Keratinocyte (primary cell): ENCODE measurements at regions not wholly inside any gene's neighbourhood (a gene's known extent, or its start where the extent isn't known, plus 50 kb on each side); places are given as distances from the start of the nearest gene placed in this dataset.

Source experiments
- DNase-seq: peaks from one replicate; pipeline ENCODE4 v3.0.0-alpha.2; 2011; ENCODE audit warnings: low read depth, missing footprints, low spot score
- FAIRE-seq: peaks from 2 replicates; lab custom pipeline; 2011; peaks lifted over from hg19 to GRCh38; lab: Jason Lieb, UNC
- H2AFZ ChIP-seq: 2 replicates; pipeline ENCODE4 v1.6.0; 2012; ENCODE audit warnings: low read length, control low read depth, inconsistent platforms; ENCODE audit not compliant: control insufficient read depth
- H3K27ac ChIP-seq: 2 replicates; pipeline ENCODE4 v1.5.1; 2011; ENCODE audit warnings: low read length; ENCODE audit not compliant: control insufficient read depth, insufficient read depth
- H3K27me3 ChIP-seq: 3 replicates; pipeline ENCODE4 v1.6.0; 2011; ENCODE audit warnings: low read length; ENCODE audit not compliant: control insufficient read depth, insufficient read depth; ENCODE audit errors: extremely low read depth
- H3K36me3 ChIP-seq, 2 experiments: 2 replicates in 1 of 2; 3 replicates in 1 of 2; pipeline ENCODE4 v1.5.1; 2011; ENCODE audit warnings: low read length in 2 of 2, mild to moderate bottlenecking in 1 of 2; ENCODE audit not compliant: control insufficient read depth in 2 of 2, insufficient read depth in 2 of 2; ENCODE audit errors: extremely low read depth in 1 of 2
- H3K4me1 ChIP-seq: 3 replicates; pipeline ENCODE4 v1.5.1; 2011; ENCODE audit warnings: low read length; ENCODE audit not compliant: control insufficient read depth, insufficient read depth; ENCODE audit errors: extremely low read depth
- H3K4me2 ChIP-seq: 3 replicates; pipeline ENCODE4 v1.6.0; 2011; ENCODE audit warnings: low read depth, low read length; ENCODE audit not compliant: control insufficient read depth, insufficient read depth; ENCODE audit errors: extremely low read depth
- H3K4me3 ChIP-seq, 3 experiments: fragments of 200-600 bp in 1 of 3; sonication (generic) in 1 of 3; 2 replicates in 2 of 3; 3 replicates in 1 of 3; pipeline ENCODE4 v1.5.1; 2011 to 2016; ENCODE audit warnings: low read length in 3 of 3, mild to moderate bottlenecking in 3 of 3, control low read depth in 2 of 3, inconsistent platforms in 1 of 3, low read depth in 1 of 3, mixed read lengths in 1 of 3, mixed run types in 1 of 3, moderate library complexity in 1 of 3; ENCODE audit not compliant: control insufficient read depth in 2 of 3, insufficient read depth in 2 of 3; ENCODE audit errors: extremely low read depth in 1 of 3
- H3K79me2 ChIP-seq: 2 replicates; pipeline ENCODE4 v1.6.0; 2012; ENCODE audit warnings: low read length; ENCODE audit not compliant: control insufficient read depth, insufficient read depth
- H3K9ac ChIP-seq: 3 replicates; pipeline ENCODE4 v1.6.0; 2011; ENCODE audit warnings: low read length; ENCODE audit not compliant: control insufficient read depth, insufficient read depth; ENCODE audit errors: extremely low read depth
- H3K9me1 ChIP-seq: 3 replicates; pipeline ENCODE4 v1.6.0; 2011; ENCODE audit warnings: low read length; ENCODE audit not compliant: control insufficient read depth, insufficient read depth; ENCODE audit errors: extremely low read depth
- H3K9me3 ChIP-seq: 2 replicates; pipeline ENCODE4 v1.5.1; 2012; ENCODE audit warnings: low read depth, low read length; ENCODE audit not compliant: control insufficient read depth
- H4K20me1 ChIP-seq: 3 replicates; pipeline ENCODE4 v1.6.0; 2011; ENCODE audit warnings: low read length; ENCODE audit not compliant: control insufficient read depth, insufficient read depth; ENCODE audit errors: extremely low read depth
- EZH2 ChIP-seq: IDR thresholded peaks from one replicate; pipeline ENCODE4 v1.6.1; 2012; ENCODE audit warnings: inconsistent platforms, mild to moderate bottlenecking, low read length, moderate library complexity
- dilution Hi-C: fragments of 300-500 bp; cut with MboI; formaldehyde crosslinking; loops from one replicate; pipeline ENCODE4 v1.7.0; 2020; ENCODE audit warnings: low sequenced_read_pairs; ENCODE audit not compliant: extremely low pct_ligation_motif_present
- TF ChIP-seq, protein P1 (sequence below), 3 experiments: IDR thresholded peaks in 1 of 3; conservative IDR thresholded peaks in 1 of 3; optimal IDR thresholded peaks in 1 of 3; 2 replicates in 2 of 3; 3 replicates in 1 of 3; pipeline versions ENCODE3 to v1.5.1; 2011; ENCODE audit warnings: low read length in 3 of 3, mild to moderate bottlenecking in 3 of 3, moderate library complexity in 2 of 3, control low read depth in 1 of 3, inconsistent platforms in 1 of 3; ENCODE audit not compliant: insufficient read depth in 2 of 3; ENCODE audit errors: extremely low read depth in 1 of 3

DNA sequence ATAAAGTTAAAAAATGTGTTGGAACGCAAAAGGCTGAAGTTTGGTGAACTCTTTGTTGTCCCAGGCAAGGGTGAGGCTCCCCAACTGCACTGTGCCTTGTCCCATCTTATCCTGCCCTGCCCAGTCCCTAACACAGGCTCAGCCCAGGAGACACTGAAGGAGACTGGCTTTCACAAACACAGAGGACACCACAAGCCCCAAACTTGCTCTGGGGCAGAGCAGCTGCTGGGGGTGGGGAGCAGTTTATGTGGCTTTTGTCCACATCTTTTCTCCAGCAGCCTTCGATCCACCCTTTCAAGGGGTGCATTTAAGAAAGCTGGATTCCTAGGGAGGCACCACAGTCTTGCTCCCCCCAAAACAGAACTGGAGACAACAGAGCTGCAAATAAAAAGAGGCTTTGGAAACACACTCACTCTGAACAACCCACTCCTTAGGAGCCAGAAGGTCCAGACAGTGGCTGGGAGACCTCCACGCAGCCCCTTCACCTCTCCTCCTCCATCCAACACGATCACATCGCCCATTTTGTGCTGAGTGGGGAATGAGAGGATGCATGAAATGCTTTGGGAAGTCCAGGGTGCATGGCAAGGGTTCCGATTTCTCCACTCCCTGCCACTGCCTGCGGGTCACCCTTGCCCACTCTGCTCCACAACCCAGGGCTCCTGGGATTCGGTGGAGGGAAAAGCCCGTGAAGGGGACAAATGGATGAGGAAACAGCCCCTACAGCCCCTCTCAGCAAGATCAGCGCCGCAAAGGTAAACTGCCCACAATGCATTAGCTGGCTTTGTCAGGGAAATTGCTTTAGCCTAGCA lies 260.5 kb upstream of the TLE3 start:
- dilution Hi-C loops, result no loop called here
- H3K79me2 ChIP-seq, result no peaks in the 10 kb centered on the region
- no peak for TF ChIP-seq EZH2
- TF ChIP-seq, protein P1, sequence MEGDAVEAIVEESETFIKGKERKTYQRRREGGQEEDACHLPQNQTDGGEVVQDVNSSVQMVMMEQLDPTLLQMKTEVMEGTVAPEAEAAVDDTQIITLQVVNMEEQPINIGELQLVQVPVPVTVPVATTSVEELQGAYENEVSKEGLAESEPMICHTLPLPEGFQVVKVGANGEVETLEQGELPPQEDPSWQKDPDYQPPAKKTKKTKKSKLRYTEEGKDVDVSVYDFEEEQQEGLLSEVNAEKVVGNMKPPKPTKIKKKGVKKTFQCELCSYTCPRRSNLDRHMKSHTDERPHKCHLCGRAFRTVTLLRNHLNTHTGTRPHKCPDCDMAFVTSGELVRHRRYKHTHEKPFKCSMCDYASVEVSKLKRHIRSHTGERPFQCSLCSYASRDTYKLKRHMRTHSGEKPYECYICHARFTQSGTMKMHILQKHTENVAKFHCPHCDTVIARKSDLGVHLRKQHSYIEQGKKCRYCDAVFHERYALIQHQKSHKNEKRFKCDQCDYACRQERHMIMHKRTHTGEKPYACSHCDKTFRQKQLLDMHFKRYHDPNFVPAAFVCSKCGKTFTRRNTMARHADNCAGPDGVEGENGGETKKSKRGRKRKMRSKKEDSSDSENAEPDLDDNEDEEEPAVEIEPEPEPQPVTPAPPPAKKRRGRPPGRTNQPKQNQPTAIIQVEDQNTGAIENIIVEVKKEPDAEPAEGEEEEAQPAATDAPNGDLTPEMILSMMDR (optimal IDR thresholded peaks at IDR 0.05 in 1 of 3, IDR thresholded peaks at IDR 0.05 in 1 of 3, conservative IDR thresholded peaks at IDR 0.05 in 1 of 3; ENCODE audit: extremely low read depth in 1 of 3, insufficient read depth in 2 of 3, low read length in 3 of 3), result no peak
- H3K4me3 ChIP-seq, result no peak overlapping the region
- DNase-seq (no peak), FAIRE-seq (no peak)
- H3K27me3 ChIP-seq, result peaks cover 47% of the 10 kb centered on the region
- H3K9ac ChIP-seq, result no peak overlapping the region
- H2AFZ ChIP-seq, result no peak overlapping the region
- H3K27ac ChIP-seq, result no peak overlapping the region
- no peaks in the 10 kb centered on the region for H3K9me3 ChIP-seq
- H3K4me1 ChIP-seq, result no peaks in the 10 kb centered on the region
- H3K36me3 ChIP-seq, result no peaks in the 10 kb centered on the region
- no peaks in the 10 kb centered on the region for H3K9me1 ChIP-seq
- no peaks in the 10 kb centered on the region for H4K20me1 ChIP-seq
- H3K4me2 ChIP-seq, result no peak overlapping the region

DNA sequence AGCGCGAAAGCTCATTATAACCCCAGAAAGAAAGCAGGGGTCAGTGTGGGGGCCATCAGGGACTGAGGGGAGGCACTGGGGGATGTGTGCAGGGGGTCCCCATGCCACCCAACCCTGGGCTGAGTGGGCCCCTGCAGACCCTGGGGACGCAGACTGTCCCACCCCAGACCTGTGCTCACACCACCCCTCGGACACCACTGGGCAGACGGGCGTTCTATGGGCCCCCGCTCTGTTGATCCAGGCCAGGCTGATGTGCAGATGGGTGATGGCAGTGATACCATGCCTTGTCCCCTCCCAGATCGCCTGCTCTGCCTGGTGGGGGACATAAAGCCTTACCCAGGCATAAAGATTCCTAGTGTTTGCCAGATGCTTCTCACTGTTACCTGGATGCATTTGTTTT lies 259.7 kb upstream of the TLE3 start:
- no peak for TF ChIP-seq EZH2
- TF ChIP-seq, protein P1 (optimal IDR thresholded peaks at IDR 0.05 in 1 of 3, IDR thresholded peaks at IDR 0.05 in 1 of 3, conservative IDR thresholded peaks at IDR 0.05 in 1 of 3; ENCODE audit: extremely low read depth in 1 of 3, insufficient read depth in 2 of 3, low read length in 3 of 3), result no peak

More for the DNA sequence above, 259.7 kb upstream of the TLE3 start:
- Histone ChIP-seq H3K27ac (no peak overlapping the region), H3K4me2 (no peak overlapping the region), H3K36me3 (no peaks in the 10 kb centered on the region), H3K4me3 (no peak overlapping the region), H2AFZ (no peak overlapping the region), H3K79me2 (no peaks in the 10 kb centered on the region), H3K9me1 (no peaks in the 10 kb centered on the region), H3K9ac (no peak overlapping the region), H4K20me1 (no peaks in the 10 kb centered on the region), H3K9me3 (no peaks in the 10 kb centered on the region), H3K4me1 (no peaks in the 10 kb centered on the region), H3K27me3 (peaks cover 48% of the 10 kb centered on the region)
- DNase-seq, result no peak
- no peak for FAIRE-seq
- dilution Hi-C loops, result no loop called here
